ENCODE measurements at regions not wholly inside any gene's neighbourhood (a gene's known extent, or its start where the extent isn't known, plus 50 kb on each side); places are given as distances from the start of the nearest gene placed in this dataset.
"Not testable (repeated sequence)": the region's sequence is repeated elsewhere in the genome, so short reads cannot be mapped to it uniquely, and the experiment has no call there.

- TF ChIP-seq, protein P1, sequence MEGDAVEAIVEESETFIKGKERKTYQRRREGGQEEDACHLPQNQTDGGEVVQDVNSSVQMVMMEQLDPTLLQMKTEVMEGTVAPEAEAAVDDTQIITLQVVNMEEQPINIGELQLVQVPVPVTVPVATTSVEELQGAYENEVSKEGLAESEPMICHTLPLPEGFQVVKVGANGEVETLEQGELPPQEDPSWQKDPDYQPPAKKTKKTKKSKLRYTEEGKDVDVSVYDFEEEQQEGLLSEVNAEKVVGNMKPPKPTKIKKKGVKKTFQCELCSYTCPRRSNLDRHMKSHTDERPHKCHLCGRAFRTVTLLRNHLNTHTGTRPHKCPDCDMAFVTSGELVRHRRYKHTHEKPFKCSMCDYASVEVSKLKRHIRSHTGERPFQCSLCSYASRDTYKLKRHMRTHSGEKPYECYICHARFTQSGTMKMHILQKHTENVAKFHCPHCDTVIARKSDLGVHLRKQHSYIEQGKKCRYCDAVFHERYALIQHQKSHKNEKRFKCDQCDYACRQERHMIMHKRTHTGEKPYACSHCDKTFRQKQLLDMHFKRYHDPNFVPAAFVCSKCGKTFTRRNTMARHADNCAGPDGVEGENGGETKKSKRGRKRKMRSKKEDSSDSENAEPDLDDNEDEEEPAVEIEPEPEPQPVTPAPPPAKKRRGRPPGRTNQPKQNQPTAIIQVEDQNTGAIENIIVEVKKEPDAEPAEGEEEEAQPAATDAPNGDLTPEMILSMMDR (IDR thresholded peaks at IDR 0.05): not testable (repeated sequence)
- not testable (repeated sequence) for TF ChIP-seq POLR2A (IDR thresholded peaks at IDR 0.05)
These were observed 160.3 kb downstream of the TRIM43 start for GRCh38 chr2:95752126-95752525.
